Progenitor cell of endocrine pancreas (in vitro differentiated cells): ENCODE measurements at regions not wholly inside any gene's neighbourhood (a gene's known extent, or its start where the extent isn't known, plus 50 kb on each side); places are given as distances from the start of the nearest gene placed in this dataset.

ENCODE experiments used
- DNase-seq: peaks from one replicate; pipeline ENCODE4 v3.0.0; 2021; ENCODE audit warnings: low spot score; ENCODE audit not compliant: unreplicated experiment
- H3K27ac Mint-ChIP-seq: 2 replicates; pipeline ENCODE4 v1.8.0; 2021; ENCODE audit warnings: mild to moderate bottlenecking, moderate library complexity, mixed read lengths
- H3K27me3 Mint-ChIP-seq: 2 replicates; pipeline ENCODE4 v1.8.0; 2021; ENCODE audit warnings: mixed read lengths
- H3K36me3 Mint-ChIP-seq: 2 replicates; pipeline ENCODE4 v1.8.0; 2022; ENCODE audit warnings: mixed read lengths; ENCODE audit not compliant: insufficient read depth
- H3K4me1 Mint-ChIP-seq: 2 replicates; pipeline ENCODE4 v1.8.0; 2021; ENCODE audit warnings: low read depth, mixed read lengths
- H3K4me3 Mint-ChIP-seq: 2 replicates; pipeline ENCODE4 v1.8.0; 2021; ENCODE audit warnings: low read depth, mild to moderate bottlenecking, moderate library complexity, mixed read lengths
- H3K9me3 Mint-ChIP-seq: 2 replicates; pipeline ENCODE4 v1.8.0; 2021; ENCODE audit warnings: low read depth, mixed read lengths
- CTCF ChIP-seq: fragments of 200-600 bp; sonication (generic); IDR thresholded peaks from one replicate; pipeline ENCODE4 v1.5.0; 2021; ENCODE audit warnings: antibody characterized with exemption, mild to moderate bottlenecking; ENCODE audit not compliant: unreplicated experiment

GRCh38 chr13:90254437-90254836 is 1093.0 kb upstream of the MIR17HG start:
- no peak overlapping the region for H3K4me3 Mint-ChIP-seq
- H3K27me3 Mint-ChIP-seq = no peaks in the 10 kb centered on the region
- TF ChIP-seq CTCF = no peak
- no peaks in the 10 kb centered on the region for H3K9me3 Mint-ChIP-seq
- H3K36me3 Mint-ChIP-seq = no peaks in the 10 kb centered on the region
- no peak overlapping the region for H3K27ac Mint-ChIP-seq
- no peaks in the 10 kb centered on the region for H3K4me1 Mint-ChIP-seq
- no peak for DNase-seq

DNA sequence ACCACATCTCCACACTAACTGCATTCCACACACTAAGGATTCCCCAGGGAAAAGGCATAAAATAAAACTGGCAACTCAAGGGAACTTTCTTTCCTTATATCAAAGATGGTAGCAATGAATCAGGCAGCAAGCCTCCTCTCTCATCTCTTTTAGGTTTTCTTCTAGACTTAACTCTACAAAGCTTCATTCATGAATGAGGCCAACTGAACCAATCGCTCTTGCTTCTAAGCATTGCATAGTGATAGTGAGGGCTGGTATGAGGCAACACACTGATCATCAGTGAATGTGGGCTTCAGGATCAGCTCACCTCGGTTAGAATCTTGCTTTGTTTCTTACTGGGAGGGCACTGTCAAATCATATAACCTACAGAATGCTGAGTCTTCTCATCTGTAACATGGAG is 1090.7 kb upstream of the MIR17HG start:
- Mint-ChIP-seq H3K4me1 (no peaks in the 10 kb centered on the region), H3K27me3 (no peaks in the 10 kb centered on the region), H3K9me3 (no peaks in the 10 kb centered on the region), H3K36me3 (no peaks in the 10 kb centered on the region), H3K4me3 (no peak overlapping the region), H3K27ac (no peak overlapping the region)
- TF ChIP-seq CTCF = no peak
- no peak for DNase-seq

DNA sequence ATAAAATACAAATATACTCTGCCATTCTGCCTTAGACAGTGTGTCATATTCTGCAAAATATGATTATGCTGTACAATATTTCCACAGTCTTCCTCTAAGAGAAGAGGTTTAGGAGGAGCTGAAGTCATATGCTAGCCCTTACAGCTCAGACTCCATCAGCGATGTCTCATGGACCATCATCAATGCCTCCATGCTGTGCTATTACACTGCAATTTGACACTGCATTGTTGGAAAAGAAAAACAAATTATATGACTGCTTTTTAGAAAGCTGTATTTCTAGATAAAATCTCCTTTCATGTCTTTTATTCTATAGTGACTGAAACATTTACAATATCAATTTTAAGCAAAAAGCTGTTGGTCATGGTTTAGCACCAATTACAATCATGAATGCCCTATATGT is 1089.4 kb upstream of the MIR17HG start:
- no peak overlapping the region for H3K4me3 Mint-ChIP-seq
- H3K27me3 Mint-ChIP-seq = no peaks in the 10 kb centered on the region
- no peak overlapping the region for H3K27ac Mint-ChIP-seq
- no peaks in the 10 kb centered on the region for H3K36me3 Mint-ChIP-seq
- H3K4me1 Mint-ChIP-seq = no peaks in the 10 kb centered on the region
- no peak for DNase-seq
- TF ChIP-seq CTCF = no peak
- H3K9me3 Mint-ChIP-seq = no peaks in the 10 kb centered on the region

DNA sequence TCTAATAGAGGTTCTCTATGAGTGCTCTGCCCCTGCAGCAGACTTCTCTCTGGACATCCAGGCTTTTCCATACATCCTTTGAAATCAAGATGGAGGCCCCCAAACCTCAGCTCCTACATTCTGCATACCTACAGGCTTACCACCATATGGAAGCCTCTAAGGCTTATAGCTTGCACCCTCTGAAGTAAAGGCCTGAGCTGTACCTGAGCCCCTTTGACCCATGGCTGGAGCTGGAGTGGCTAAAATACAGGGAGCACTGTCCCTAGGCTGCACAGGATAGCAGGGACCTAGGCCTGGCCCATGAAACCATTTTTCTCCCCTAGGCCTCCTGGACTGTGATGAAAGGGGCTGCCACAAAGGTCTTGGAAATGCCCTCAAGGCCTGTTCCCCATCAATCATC is 1086.1 kb upstream of the MIR17HG start:
- H3K27me3 Mint-ChIP-seq = no peaks in the 10 kb centered on the region
- no peaks in the 10 kb centered on the region for H3K9me3 Mint-ChIP-seq
- no peak for TF ChIP-seq CTCF
- no peaks in the 10 kb centered on the region for H3K36me3 Mint-ChIP-seq
- no peak overlapping the region for H3K27ac Mint-ChIP-seq
- no peak for DNase-seq
- H3K4me1 Mint-ChIP-seq = no peaks in the 10 kb centered on the region
- H3K4me3 Mint-ChIP-seq = no peak overlapping the region

GRCh38 chr13:90270226-90270625 is 1077.3 kb upstream of the MIR17HG start:
- Mint-ChIP-seq H3K9me3 (peaks cover 9% of the 10 kb centered on the region), H3K36me3 (no peaks in the 10 kb centered on the region), H3K27ac (no peak overlapping the region), H3K4me3 (no peak overlapping the region), H3K4me1 (no peaks in the 10 kb centered on the region), H3K27me3 (no peaks in the 10 kb centered on the region)
- DNase-seq = no peak
- TF ChIP-seq CTCF = no peak

DNA sequence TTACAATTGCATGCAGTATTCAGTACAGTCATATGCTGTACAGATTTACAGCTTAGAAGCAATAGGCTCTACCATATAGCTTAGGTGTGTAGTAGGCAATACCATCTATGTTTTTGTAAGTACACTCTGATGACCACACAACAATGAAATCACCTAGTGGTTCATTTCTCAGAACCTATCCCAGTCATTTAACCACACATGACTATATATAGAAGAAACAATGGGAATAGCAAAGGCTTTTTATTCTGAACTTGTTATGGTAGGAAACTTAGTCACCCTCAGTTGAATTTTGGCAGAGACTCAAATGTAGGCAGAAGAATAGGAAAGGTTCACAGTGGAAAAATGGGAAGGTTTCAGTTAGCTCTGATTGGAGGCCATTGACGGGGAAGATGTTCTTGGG is 1075.1 kb upstream of the MIR17HG start:
- no peak for DNase-seq
- no peak for TF ChIP-seq CTCF
- no peaks in the 10 kb centered on the region for H3K4me1 Mint-ChIP-seq
- H3K36me3 Mint-ChIP-seq = no peaks in the 10 kb centered on the region
- peaks cover 9% of the 10 kb centered on the region for H3K9me3 Mint-ChIP-seq
- no peak overlapping the region for H3K27ac Mint-ChIP-seq
- H3K27me3 Mint-ChIP-seq = no peaks in the 10 kb centered on the region
- no peak overlapping the region for H3K4me3 Mint-ChIP-seq
